HFFc6 (cell line): ENCODE measurements at regions not wholly inside any gene's neighbourhood (a gene's known extent, or its start where the extent isn't known, plus 50 kb on each side); places are given as distances from the start of the nearest gene placed in this dataset.

ENCODE experiments used
- DNase-seq: peaks from one replicate; pipeline ENCODE4 v3.0.0-alpha.2; 2018
- H3K27ac Mint-ChIP-seq: 2 replicates; pipeline ENCODE4 v1.8.0; 2020; ENCODE audit warnings: mild to moderate bottlenecking, mixed read lengths
- H3K27me3 Mint-ChIP-seq: 2 replicates; pipeline ENCODE4 v1.8.0; 2021; ENCODE audit warnings: mild to moderate bottlenecking, moderate library complexity, mixed read lengths; ENCODE audit not compliant: insufficient read depth
- H3K36me3 Mint-ChIP-seq: 2 replicates; pipeline ENCODE4 v1.8.0; 2021; ENCODE audit warnings: low read depth, mixed read lengths
- H3K4me1 Mint-ChIP-seq: 2 replicates; pipeline ENCODE4 v1.8.0; 2020; ENCODE audit warnings: low read depth, mixed read lengths
- H3K4me3 Mint-ChIP-seq: 2 replicates; pipeline ENCODE4 v1.8.0; 2020; ENCODE audit warnings: mild to moderate bottlenecking, moderate library complexity, mixed read lengths
- H3K9me3 Mint-ChIP-seq: 2 replicates; pipeline ENCODE4 v1.8.0; 2020; ENCODE audit warnings: mild to moderate bottlenecking, mixed read lengths
- CTCF ChIP-seq: fragments of 200-600 bp; sonication (generic); IDR thresholded peaks from 2 replicates; pipeline ENCODE4 v1.5.0; 2021; ENCODE audit warnings: antibody characterized with exemption, mild to moderate bottlenecking

DNA sequence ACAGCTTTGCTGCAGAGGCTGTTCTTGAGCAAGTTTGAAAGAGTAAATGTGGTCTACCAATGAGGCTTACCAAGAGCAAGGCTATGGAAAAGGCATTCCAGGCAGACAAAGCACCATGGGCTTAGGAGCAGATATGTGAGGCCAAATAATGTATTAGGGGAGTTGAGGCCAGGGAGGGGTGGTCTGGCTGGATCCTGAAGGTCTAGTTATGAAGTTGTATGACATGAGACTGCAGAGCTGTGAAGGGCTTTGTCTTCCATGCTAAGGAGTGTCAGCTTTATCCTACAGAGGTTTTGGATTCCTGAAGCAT, 51.8 kb upstream of the TSPAN2 start:
- Mint-ChIP-seq H3K27ac (peak overlapping the region; percentile 68), H3K4me1 (peaks cover 75% of the 10 kb centered on the region), H3K27me3 (no peaks in the 10 kb centered on the region; the same call in 1 of the 2 replicates), H3K36me3 (peaks cover 6% of the 10 kb centered on the region; the same call in 1 of the 2 replicates), H3K4me3 (no peak overlapping the region), H3K9me3 (no peaks in the 10 kb centered on the region)
- no peak for TF ChIP-seq CTCF
- no peak for DNase-seq

DNA sequence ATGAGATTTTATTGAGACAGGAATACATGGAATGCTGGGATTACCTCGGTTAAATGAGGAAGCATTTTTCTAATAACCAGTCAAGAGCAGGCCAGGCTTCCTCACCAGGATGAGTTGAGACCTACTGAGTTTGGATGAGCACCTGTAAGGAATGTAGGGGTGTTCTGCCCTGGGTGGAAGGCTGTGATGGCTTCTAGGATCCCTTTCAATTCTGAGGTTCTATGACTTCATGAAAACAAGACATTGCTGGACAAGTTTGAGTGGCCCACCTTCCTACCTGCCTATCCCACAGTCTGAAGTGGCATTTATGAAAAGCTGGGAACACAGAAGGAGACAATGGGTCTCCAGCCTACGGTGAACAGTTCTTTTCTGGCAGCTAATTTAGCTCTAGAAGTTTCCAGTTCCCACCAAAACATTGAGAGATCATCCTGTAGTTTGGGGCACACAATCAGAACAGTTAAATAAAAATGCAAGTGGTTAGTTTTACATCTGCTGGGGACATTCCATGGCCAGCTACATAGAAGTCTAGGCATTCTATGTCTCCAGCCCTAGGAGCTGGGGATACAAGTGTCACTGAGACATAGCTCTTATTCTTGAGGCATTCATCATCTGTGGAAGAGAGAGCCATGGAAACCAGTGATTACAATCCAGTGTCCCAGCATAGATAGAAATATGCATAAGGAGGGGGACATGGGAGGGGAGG, 51.3 kb upstream of the TSPAN2 start:
- Mint-ChIP-seq H3K4me1 (peaks cover 80% of the 10 kb centered on the region), H3K4me3 (no peak overlapping the region), H3K36me3 (peaks cover 6% of the 10 kb centered on the region; the same call in 1 of the 2 replicates), H3K27me3 (no peaks in the 10 kb centered on the region; the same call in 1 of the 2 replicates), H3K9me3 (no peaks in the 10 kb centered on the region), H3K27ac (peak overlapping the region; percentile 68)
- peak; percentile 39 for DNase-seq
- TF ChIP-seq CTCF: no peak

- DNase-seq: no peak
- peak overlapping the region; percentile 86 for H3K27ac Mint-ChIP-seq
- TF ChIP-seq CTCF: no peak
- H3K27me3 Mint-ChIP-seq: no peaks in the 10 kb centered on the region; the same call in 1 of the 2 replicates
- peaks cover 6% of the 10 kb centered on the region; the same call in 1 of the 2 replicates for H3K36me3 Mint-ChIP-seq
- peaks cover 92% of the 10 kb centered on the region for H3K4me1 Mint-ChIP-seq
- H3K4me3 Mint-ChIP-seq: no peak overlapping the region
- H3K9me3 Mint-ChIP-seq: no peaks in the 10 kb centered on the region
These were observed 50.1 kb upstream of the TSPAN2 start for GRCh38 chr1:115139381-115139780.
